DOHH2 (cell line): ENCODE measurements at regions not wholly inside any gene's neighbourhood (a gene's known extent, or its start where the extent isn't known, plus 50 kb on each side); places are given as distances from the start of the nearest gene placed in this dataset.

Source experiments
- CTCF ChIP-seq: fragments of 200-600 bp; sonication (generic); IDR thresholded peaks from one replicate; pipeline ENCODE4 v1.5.1; 2014; ENCODE audit warnings: antibody characterized with exemption, mild to moderate bottlenecking, low read depth, low read length; ENCODE audit not compliant: poor library complexity, severe bottlenecking
- EZH2phosphoT487 ChIP-seq: fragments of 200-600 bp; sonication (generic); IDR thresholded peaks from 2 replicates; pipeline ENCODE4 v1.6.1; 2017; ENCODE audit warnings: borderline replicate concordance, mild to moderate bottlenecking, antibody characterized with exemption, low read length, moderate library complexity, mixed read lengths

GRCh38 chr2:194822657-194823056, 834.4 kb upstream of the SLC39A10 start:
- TF ChIP-seq CTCF (no peak), EZH2phosphoT487 (no peak)
